ENCODE measurements at regions not wholly inside any gene's neighbourhood (a gene's known extent, or its start where the extent isn't known, plus 50 kb on each side); places are given as distances from the start of the nearest gene placed in this dataset.

GRCh38 chr1:239823852-239824251 lies 267.8 kb upstream of the FMN2 start:
- ChIA-PET CTCF (no interaction called here), POLR2A (no interaction called here)
- no TSS peak for BruUV-seq (replicated peaks)
- Histone ChIP-seq H3K4me3 (ENCODE audit: low read depth in 2 of 2, low read length in 2 of 2) (no peak overlapping the region), H3K9me3 (ENCODE audit: control insufficient read depth, insufficient read depth, low read depth, low read length) (no peaks in the 10 kb centered on the region), H3K27me3 (ENCODE audit: control insufficient read depth, insufficient read depth, low read length) (no peaks in the 10 kb centered on the region), H3K4me1 (ENCODE audit: control insufficient read depth, insufficient read depth, low read length) (no peaks in the 10 kb centered on the region), H3K36me3 (ENCODE audit: control insufficient read depth, insufficient read depth, low read length) (no peaks in the 10 kb centered on the region), H3K27ac (ENCODE audit: low read length) (no peak overlapping the region)
- DNase-seq (ENCODE audit: low read depth, low spot score) = no peak
- TF ChIP-seq SIN3A (IDR thresholded peaks at IDR 0.05; ENCODE audit: borderline replicate concordance, insufficient read depth, low read depth, low read length) (no peak), POLR2AphosphoS5 (IDR thresholded peaks at IDR 0.05; ENCODE audit: low read depth, low read length) (no peak), TCF7L2 (IDR thresholded peaks at IDR 0.05; ENCODE audit: low read depth, low read length) (no peak), REST (IDR thresholded peaks at IDR 0.05; ENCODE audit: insufficient read depth in 1 of 2, low read depth in 2 of 2, low read length in 1 of 2) (no peak), CTCF (IDR thresholded peaks at IDR 0.05) (no peak)
- no peak for ATAC-seq
- in situ Hi-C loops (cut with HindIII; ENCODE audit: low pct_unique_long_range_greater_than_20kb, low sequenced_read_pairs) = no loop called here
- intact Hi-C loops (cut with micrococcal nuclease; ENCODE audit: unreplicated experiment) = no loop called here

- Histone ChIP-seq H3K27ac (ENCODE audit: low read length) (no peak overlapping the region), H3K9me3 (ENCODE audit: control insufficient read depth, insufficient read depth, low read depth, low read length) (no peaks in the 10 kb centered on the region), H3K36me3 (ENCODE audit: control insufficient read depth, insufficient read depth, low read length) (no peaks in the 10 kb centered on the region), H3K4me3 (ENCODE audit: low read depth in 2 of 2, low read length in 2 of 2) (no peak overlapping the region), H3K27me3 (ENCODE audit: control insufficient read depth, insufficient read depth, low read length) (no peaks in the 10 kb centered on the region), H3K4me1 (ENCODE audit: control insufficient read depth, insufficient read depth, low read length) (no peaks in the 10 kb centered on the region)
- POLR2A ChIA-PET = no interaction called here
- intact Hi-C loops (cut with micrococcal nuclease; ENCODE audit: unreplicated experiment) = no loop called here
- in situ Hi-C loops (cut with HindIII; ENCODE audit: low pct_unique_long_range_greater_than_20kb, low sequenced_read_pairs) = no loop called here
- no TSS peak for BruUV-seq (replicated peaks)
- CTCF ChIA-PET = no interaction called here
- DNase-seq (ENCODE audit: low read depth, low spot score) (no peak), ATAC-seq (no peak)
- no peak for TF ChIP-seq POLR2AphosphoS5 (IDR thresholded peaks at IDR 0.05; ENCODE audit: low read depth, low read length)
- no peak for TF ChIP-seq SIN3A (IDR thresholded peaks at IDR 0.05; ENCODE audit: borderline replicate concordance, insufficient read depth, low read depth, low read length)
- TF ChIP-seq REST (IDR thresholded peaks at IDR 0.05; ENCODE audit: insufficient read depth in 1 of 2, low read depth in 2 of 2, low read length in 1 of 2) = no peak
- TF ChIP-seq CTCF (IDR thresholded peaks at IDR 0.05) = no peak
- no peak for TF ChIP-seq TCF7L2 (IDR thresholded peaks at IDR 0.05; ENCODE audit: low read depth, low read length)
Measured at GRCh38 chr1:239826211-239826610, 265.5 kb upstream of the FMN2 start.
